Prostate gland (tissue), 2 donors: ENCODE measurements at regions not wholly inside any gene's neighbourhood (a gene's known extent, or its start where the extent isn't known, plus 50 kb on each side); places are given as distances from the start of the nearest gene placed in this dataset.

Experiments used
- POLR2AphosphoS5 ChIP-seq: sonication (generic); formaldehyde crosslinking; IDR thresholded peaks from one replicate; pipeline ENCODE4 v1.6.1; 2017; ENCODE audit warnings: antibody characterized with exemption
- TF ChIP-seq, protein P1 (sequence below), 4 experiments: fragments of 200-600 bp in 2 of 4; fragments of 450-650 bp in 2 of 4; sonication (generic) in 2 of 4; IDR thresholded peaks; 1 replicate in 3 of 4; 2 replicates in 1 of 4; pipeline ENCODE4 v1.5.1; 2016 to 2019; ENCODE audit warnings: antibody characterized with exemption in 4 of 4, mild to moderate bottlenecking in 2 of 4, moderate library complexity in 2 of 4

DNA sequence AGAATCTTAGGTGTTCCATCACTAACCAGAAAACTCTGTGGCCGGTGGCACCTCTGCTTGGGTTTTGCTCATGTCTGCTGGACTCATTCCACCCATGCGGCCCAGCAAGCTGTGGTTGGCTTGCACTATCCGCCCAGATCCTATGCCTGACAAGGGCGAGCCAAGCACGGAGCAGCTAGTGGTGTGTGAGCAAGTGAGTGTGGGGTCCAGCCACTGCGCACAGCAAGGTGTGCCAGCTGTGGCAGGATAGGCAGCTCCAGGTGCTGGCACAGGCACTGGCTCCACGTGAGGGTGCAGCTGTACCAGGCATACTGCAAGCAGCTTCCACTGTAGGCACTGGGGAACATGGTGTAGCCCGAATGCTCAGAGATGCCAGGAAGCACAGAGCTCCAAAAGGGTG is 813.7 kb upstream of the CNTN5 start:
- TF ChIP-seq, protein P1, sequence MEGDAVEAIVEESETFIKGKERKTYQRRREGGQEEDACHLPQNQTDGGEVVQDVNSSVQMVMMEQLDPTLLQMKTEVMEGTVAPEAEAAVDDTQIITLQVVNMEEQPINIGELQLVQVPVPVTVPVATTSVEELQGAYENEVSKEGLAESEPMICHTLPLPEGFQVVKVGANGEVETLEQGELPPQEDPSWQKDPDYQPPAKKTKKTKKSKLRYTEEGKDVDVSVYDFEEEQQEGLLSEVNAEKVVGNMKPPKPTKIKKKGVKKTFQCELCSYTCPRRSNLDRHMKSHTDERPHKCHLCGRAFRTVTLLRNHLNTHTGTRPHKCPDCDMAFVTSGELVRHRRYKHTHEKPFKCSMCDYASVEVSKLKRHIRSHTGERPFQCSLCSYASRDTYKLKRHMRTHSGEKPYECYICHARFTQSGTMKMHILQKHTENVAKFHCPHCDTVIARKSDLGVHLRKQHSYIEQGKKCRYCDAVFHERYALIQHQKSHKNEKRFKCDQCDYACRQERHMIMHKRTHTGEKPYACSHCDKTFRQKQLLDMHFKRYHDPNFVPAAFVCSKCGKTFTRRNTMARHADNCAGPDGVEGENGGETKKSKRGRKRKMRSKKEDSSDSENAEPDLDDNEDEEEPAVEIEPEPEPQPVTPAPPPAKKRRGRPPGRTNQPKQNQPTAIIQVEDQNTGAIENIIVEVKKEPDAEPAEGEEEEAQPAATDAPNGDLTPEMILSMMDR (IDR thresholded peaks at IDR 0.05), result no peak
- no peak for TF ChIP-seq POLR2AphosphoS5
